ENCODE measurements at regions not wholly inside any gene's neighbourhood (a gene's known extent, or its start where the extent isn't known, plus 50 kb on each side); places are given as distances from the start of the nearest gene placed in this dataset.

GRCh38 chr5:172542651-172543131 is 88.4 kb upstream of the SH3PXD2B start:
- no peak overlapping the region for H3K4me2 ChIP-seq (ENCODE audit: low read length)
- H3K9me2 ChIP-seq (ENCODE audit: insufficient read depth, low read length): no peaks in the 10 kb centered on the region
- no peaks in the 10 kb centered on the region for H4K20me1 ChIP-seq (ENCODE audit: insufficient read depth)
- no peak overlapping the region for H2AFZ ChIP-seq (ENCODE audit: low read depth, low read length)
- no peak overlapping the region for H3K27ac ChIP-seq (ENCODE audit: low read length)
- no peaks in the 10 kb centered on the region for H3F3A ChIP-seq (ENCODE audit: insufficient read depth, low read length, poor library complexity, severe bottlenecking)
- TF ChIP-seq EZH2 (IDR thresholded peaks at IDR 0.05; ENCODE audit: borderline replicate concordance, insufficient read depth, low read length, poor library complexity, severe bottlenecking) (no peak), POLR2AphosphoS5 (IDR thresholded peaks at IDR 0.05) (no peak), TAF1 (IDR thresholded peaks at IDR 0.05; ENCODE audit: low read depth) (no peak), EP300 (conservative IDR thresholded peaks at IDR 0.05; ENCODE audit: poor library complexity, severe bottlenecking) (no peak), MXI1 (conservative IDR thresholded peaks at IDR 0.05; ENCODE audit: poor library complexity, severe bottlenecking) (no peak), SMC3 (conservative IDR thresholded peaks at IDR 0.05; ENCODE audit: poor library complexity) (no peak), RAD21 (conservative IDR thresholded peaks at IDR 0.05) (no peak)
- TF ChIP-seq, protein P1, sequence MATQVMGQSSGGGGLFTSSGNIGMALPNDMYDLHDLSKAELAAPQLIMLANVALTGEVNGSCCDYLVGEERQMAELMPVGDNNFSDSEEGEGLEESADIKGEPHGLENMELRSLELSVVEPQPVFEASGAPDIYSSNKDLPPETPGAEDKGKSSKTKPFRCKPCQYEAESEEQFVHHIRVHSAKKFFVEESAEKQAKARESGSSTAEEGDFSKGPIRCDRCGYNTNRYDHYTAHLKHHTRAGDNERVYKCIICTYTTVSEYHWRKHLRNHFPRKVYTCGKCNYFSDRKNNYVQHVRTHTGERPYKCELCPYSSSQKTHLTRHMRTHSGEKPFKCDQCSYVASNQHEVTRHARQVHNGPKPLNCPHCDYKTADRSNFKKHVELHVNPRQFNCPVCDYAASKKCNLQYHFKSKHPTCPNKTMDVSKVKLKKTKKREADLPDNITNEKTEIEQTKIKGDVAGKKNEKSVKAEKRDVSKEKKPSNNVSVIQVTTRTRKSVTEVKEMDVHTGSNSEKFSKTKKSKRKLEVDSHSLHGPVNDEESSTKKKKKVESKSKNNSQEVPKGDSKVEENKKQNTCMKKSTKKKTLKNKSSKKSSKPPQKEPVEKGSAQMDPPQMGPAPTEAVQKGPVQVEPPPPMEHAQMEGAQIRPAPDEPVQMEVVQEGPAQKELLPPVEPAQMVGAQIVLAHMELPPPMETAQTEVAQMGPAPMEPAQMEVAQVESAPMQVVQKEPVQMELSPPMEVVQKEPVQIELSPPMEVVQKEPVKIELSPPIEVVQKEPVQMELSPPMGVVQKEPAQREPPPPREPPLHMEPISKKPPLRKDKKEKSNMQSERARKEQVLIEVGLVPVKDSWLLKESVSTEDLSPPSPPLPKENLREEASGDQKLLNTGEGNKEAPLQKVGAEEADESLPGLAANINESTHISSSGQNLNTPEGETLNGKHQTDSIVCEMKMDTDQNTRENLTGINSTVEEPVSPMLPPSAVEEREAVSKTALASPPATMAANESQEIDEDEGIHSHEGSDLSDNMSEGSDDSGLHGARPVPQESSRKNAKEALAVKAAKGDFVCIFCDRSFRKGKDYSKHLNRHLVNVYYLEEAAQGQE (IDR thresholded peaks at IDR 0.05; ENCODE audit: borderline replicate concordance): no peak
- TF ChIP-seq, protein P2, sequence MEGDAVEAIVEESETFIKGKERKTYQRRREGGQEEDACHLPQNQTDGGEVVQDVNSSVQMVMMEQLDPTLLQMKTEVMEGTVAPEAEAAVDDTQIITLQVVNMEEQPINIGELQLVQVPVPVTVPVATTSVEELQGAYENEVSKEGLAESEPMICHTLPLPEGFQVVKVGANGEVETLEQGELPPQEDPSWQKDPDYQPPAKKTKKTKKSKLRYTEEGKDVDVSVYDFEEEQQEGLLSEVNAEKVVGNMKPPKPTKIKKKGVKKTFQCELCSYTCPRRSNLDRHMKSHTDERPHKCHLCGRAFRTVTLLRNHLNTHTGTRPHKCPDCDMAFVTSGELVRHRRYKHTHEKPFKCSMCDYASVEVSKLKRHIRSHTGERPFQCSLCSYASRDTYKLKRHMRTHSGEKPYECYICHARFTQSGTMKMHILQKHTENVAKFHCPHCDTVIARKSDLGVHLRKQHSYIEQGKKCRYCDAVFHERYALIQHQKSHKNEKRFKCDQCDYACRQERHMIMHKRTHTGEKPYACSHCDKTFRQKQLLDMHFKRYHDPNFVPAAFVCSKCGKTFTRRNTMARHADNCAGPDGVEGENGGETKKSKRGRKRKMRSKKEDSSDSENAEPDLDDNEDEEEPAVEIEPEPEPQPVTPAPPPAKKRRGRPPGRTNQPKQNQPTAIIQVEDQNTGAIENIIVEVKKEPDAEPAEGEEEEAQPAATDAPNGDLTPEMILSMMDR (IDR thresholded peaks at IDR 0.05; ENCODE audit: poor library complexity, severe bottlenecking): no peak
- no peak overlapping the region for H3K4me3 ChIP-seq (ENCODE audit: low read length)
- H3K9me3 ChIP-seq (ENCODE audit: low read length): no peaks in the 10 kb centered on the region
- no peaks in the 10 kb centered on the region for H3K79me2 ChIP-seq (replicated peaks; ENCODE audit: insufficient read depth, low read length)
- H3K9ac ChIP-seq (ENCODE audit: low read length): no peak overlapping the region
- no peaks in the 10 kb centered on the region for H3K36me3 ChIP-seq (ENCODE audit: insufficient read depth, low read length)
- H3K27me3 ChIP-seq (ENCODE audit: insufficient read depth, low read depth, low read length): no peaks in the 10 kb centered on the region

GRCh38 chr5:172541773-172542136 is 87.4 kb upstream of the SH3PXD2B start:
- H3K9me3 ChIP-seq (ENCODE audit: low read length): no peaks in the 10 kb centered on the region
- TF ChIP-seq POLR2AphosphoS5 (IDR thresholded peaks at IDR 0.05): no peak
- TF ChIP-seq, protein P1 (IDR thresholded peaks at IDR 0.05; ENCODE audit: borderline replicate concordance): no peak
- TF ChIP-seq SMC3 (conservative IDR thresholded peaks at IDR 0.05; ENCODE audit: poor library complexity): no peak
- TF ChIP-seq MXI1 (conservative IDR thresholded peaks at IDR 0.05; ENCODE audit: poor library complexity, severe bottlenecking): no peak
- no peak for TF ChIP-seq RAD21 (conservative IDR thresholded peaks at IDR 0.05)
- TF ChIP-seq EZH2 (IDR thresholded peaks at IDR 0.05; ENCODE audit: borderline replicate concordance, insufficient read depth, low read length, poor library complexity, severe bottlenecking): no peak
- TF ChIP-seq TAF1 (IDR thresholded peaks at IDR 0.05; ENCODE audit: low read depth): no peak
- no peak for TF ChIP-seq EP300 (conservative IDR thresholded peaks at IDR 0.05; ENCODE audit: poor library complexity, severe bottlenecking)
- TF ChIP-seq, protein P2 (IDR thresholded peaks at IDR 0.05; ENCODE audit: poor library complexity, severe bottlenecking): no peak
- no peak overlapping the region for H2AFZ ChIP-seq (ENCODE audit: low read depth, low read length)

More at GRCh38 chr5:172541773-172542136, 87.4 kb upstream of the SH3PXD2B start:
- Histone ChIP-seq H3K4me2 (ENCODE audit: low read length) (no peak overlapping the region), H3K36me3 (ENCODE audit: insufficient read depth, low read length) (no peaks in the 10 kb centered on the region), H3K9me2 (ENCODE audit: insufficient read depth, low read length) (no peaks in the 10 kb centered on the region), H3K27ac (ENCODE audit: low read length) (peak overlapping the region; percentile 53), H4K20me1 (ENCODE audit: insufficient read depth) (no peaks in the 10 kb centered on the region), H3K4me3 (ENCODE audit: low read length) (no peak overlapping the region), H3F3A (ENCODE audit: insufficient read depth, low read length, poor library complexity, severe bottlenecking) (no peaks in the 10 kb centered on the region), H3K9ac (ENCODE audit: low read length) (no peak overlapping the region), H3K79me2 (replicated peaks; ENCODE audit: insufficient read depth, low read length) (no peaks in the 10 kb centered on the region), H3K27me3 (ENCODE audit: insufficient read depth, low read depth, low read length) (no peaks in the 10 kb centered on the region)

Measured in neural cell (in vitro differentiated cells).